K562 (cell line): ENCODE measurements at regions not wholly inside any gene's neighbourhood (a gene's known extent, or its start where the extent isn't known, plus 50 kb on each side); places are given as distances from the start of the nearest gene placed in this dataset.

Experiments
- EP300 ChIP-seq: IDR thresholded peaks from 2 replicates; pipeline ENCODE4 v1.6.1; 2012; ENCODE audit warnings: low read length, improper control_type of control experiment
- MTF1 ChIP-seq: fragments of 250-450 bp; sonication (Bioruptor Pico); IDR thresholded peaks from 2 replicates; pipeline ENCODE4 v1.9.0; 2021; ENCODE audit warnings: moderate library complexity, mild to moderate bottlenecking, inconsistent platforms, borderline replicate concordance
- TF ChIP-seq, protein P1 (sequence below): sonication (generic); formaldehyde crosslinking; IDR thresholded peaks from 2 replicates; pipeline ENCODE4 v1.8.0; 2023; ENCODE audit warnings: mild to moderate bottlenecking, missing genetic modification reagents

DNA sequence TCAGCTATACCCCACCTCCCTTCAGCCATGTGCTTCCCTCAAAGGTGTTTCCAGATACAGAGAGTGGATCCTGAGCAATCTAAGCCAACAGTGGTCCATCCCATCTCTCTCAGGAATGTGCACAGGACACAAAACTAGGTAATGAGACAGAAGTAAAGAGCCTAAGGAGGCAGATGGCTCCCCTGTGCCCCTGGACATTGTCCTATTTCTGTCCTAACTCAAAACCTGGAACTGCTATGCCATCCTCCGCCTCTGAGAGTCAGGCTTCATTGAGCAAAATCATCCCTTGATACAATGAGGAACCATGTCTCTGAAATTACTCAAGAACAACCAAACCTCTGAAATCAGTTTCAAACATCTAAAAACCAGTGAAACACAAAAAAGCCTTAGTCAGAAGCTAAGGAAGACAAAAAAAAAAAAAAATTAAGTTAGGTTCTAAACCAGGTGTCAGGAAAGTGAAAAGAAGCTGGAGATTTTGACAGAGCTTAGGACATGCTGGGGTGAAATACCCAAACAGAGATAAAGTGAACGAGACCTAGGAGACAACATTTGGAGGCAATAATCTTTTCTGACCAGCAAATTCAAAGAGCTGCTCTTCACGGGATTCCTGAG is 200.3 kb upstream of the PLEKHG7 start:
- no peak for TF ChIP-seq EP300
- no peak for TF ChIP-seq MTF1
- TF ChIP-seq, protein P1, sequence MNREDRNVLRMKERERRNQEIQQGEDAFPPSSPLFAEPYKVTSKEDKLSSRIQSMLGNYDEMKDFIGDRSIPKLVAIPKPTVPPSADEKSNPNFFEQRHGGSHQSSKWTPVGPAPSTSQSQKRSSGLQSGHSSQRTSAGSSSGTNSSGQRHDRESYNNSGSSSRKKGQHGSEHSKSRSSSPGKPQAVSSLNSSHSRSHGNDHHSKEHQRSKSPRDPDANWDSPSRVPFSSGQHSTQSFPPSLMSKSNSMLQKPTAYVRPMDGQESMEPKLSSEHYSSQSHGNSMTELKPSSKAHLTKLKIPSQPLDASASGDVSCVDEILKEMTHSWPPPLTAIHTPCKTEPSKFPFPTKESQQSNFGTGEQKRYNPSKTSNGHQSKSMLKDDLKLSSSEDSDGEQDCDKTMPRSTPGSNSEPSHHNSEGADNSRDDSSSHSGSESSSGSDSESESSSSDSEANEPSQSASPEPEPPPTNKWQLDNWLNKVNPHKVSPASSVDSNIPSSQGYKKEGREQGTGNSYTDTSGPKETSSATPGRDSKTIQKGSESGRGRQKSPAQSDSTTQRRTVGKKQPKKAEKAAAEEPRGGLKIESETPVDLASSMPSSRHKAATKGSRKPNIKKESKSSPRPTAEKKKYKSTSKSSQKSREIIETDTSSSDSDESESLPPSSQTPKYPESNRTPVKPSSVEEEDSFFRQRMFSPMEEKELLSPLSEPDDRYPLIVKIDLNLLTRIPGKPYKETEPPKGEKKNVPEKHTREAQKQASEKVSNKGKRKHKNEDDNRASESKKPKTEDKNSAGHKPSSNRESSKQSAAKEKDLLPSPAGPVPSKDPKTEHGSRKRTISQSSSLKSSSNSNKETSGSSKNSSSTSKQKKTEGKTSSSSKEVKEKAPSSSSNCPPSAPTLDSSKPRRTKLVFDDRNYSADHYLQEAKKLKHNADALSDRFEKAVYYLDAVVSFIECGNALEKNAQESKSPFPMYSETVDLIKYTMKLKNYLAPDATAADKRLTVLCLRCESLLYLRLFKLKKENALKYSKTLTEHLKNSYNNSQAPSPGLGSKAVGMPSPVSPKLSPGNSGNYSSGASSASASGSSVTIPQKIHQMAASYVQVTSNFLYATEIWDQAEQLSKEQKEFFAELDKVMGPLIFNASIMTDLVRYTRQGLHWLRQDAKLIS (CRISPR knock-in tag): no peak
